HG03097 (cell line): ENCODE measurements at regions not wholly inside any gene's neighbourhood (a gene's known extent, or its start where the extent isn't known, plus 50 kb on each side); places are given as distances from the start of the nearest gene placed in this dataset.

Experiments used
- ATAC-seq: cut with Tn5 transposase; IDR thresholded peaks from one replicate; pipeline ENCODE4 v1.9.1; 2021; ENCODE audit not compliant: unreplicated experiment, low FRiP score

- no peak for ATAC-seq
These were observed 665.2 kb upstream of the ADGRL2 start for GRCh38 chr1:81135524-81135923.

GRCh38 chr1:81129776-81130175, 671.0 kb upstream of the ADGRL2 start:
- ATAC-seq = no peak

DNA sequence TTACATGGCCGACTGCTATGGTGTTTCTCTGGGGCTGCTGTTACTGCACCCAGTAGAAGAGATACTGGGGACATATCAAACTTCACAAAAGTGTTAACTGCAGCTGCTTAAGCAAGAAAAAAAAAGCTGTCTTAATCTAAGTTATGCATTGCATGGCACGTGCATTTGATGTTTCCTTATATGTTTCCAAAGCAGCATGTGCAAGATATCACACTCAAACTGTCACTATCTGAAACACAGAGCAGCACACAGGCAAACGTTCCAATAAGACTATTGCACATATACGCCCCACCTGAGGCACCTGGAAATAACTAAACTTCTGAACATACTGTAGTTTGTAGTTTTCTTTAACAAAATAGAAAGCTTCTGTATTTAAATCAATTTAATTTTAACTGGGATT, 671.4 kb upstream of the ADGRL2 start:
- no peak for ATAC-seq

DNA sequence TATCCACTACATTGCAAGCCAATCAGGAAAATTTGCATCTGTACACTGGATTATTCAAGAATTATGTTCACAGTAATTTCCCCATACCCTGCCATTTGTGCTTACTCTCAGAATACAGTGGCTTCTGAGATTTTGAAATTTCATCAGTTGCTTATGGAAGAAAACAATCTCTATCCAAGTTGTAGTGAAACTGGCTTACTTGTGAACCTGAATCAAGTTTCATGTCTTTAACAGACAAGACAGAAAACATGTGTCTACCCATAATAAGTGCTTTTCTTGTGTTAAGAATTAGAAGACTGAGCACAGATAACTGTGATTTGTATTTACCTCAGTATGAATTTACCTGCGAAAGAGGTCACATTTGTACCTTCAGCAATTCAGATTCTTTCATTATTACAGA, 672.7 kb upstream of the ADGRL2 start:
- ATAC-seq = no peak

DNA sequence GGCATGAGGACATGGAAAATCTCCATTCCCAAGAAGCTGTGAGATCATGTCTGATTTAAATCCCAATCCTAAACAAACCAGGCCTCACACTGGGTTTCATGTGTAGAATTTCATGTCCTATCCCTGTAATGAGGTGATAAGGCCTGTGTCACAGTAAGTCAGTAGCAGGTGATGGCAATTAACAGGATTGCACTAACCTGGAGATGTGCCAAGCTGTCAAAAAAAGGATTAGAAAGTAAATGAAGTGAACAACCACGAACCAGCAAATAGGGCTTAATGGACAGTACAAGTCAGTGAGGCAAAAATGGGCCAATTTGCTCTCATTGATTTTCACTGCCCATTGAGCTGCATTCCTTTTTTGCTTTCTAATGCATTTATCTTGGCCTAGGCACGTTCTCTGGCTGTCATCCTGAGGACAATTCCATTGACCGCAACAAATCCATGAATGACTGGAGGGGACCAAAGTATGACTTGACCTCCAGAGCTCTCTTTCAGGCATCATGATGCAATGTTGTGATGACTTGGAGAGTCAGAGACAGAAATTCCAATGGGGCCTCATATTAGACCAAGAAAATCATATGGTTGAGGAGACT, 673.6 kb upstream of the ADGRL2 start:
- ATAC-seq = no peak

DNA sequence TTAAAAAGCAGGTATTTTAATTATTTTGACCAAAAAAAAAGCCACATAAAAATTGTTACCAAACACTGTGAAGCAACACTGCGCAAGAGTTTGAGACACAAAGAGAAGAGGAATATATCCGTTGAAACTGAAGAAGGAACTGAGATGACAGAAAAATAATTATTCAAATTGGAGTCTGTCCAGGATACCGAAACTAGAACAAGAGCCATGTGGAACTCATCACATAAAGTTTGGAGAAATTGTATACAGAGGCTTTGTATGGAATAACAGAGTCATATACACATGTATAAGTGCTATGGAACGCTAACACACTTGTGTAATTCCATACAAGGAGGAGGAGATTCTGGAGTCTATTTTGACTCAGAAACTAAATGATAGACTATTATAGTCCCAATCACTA, 675.1 kb upstream of the ADGRL2 start:
- no peak for ATAC-seq

- no peak for ATAC-seq
These were observed 679.4 kb upstream of the ADGRL2 start for GRCh38 chr1:81121306-81121705.

GRCh38 chr1:81119319-81119718, 681.4 kb upstream of the ADGRL2 start:
- ATAC-seq = no peak

DNA sequence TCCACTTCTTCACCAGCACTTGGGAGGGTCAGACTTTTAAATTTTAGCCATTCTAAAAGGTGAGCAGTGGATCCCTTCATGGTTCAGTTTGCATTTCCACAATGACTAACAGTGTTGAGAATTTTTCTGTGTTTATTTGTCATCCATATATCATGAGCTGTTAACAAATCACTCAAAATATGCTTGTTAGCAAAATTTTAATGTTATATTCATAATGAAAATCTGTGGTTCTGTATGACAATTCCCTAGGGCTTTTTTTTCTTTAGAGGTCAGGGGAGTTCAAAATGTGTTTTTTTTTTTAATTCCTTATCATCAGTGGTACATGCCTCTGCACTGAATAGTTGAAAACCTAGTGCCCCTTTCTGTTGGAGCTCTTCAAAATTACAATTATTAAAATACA, 682.2 kb upstream of the ADGRL2 start:
- ATAC-seq = no peak

GRCh38 chr1:81115422-81115821, 685.3 kb upstream of the ADGRL2 start:
- ATAC-seq = no peak

- ATAC-seq = no peak
These were observed 686.5 kb upstream of the ADGRL2 start for GRCh38 chr1:81114191-81114590.

DNA sequence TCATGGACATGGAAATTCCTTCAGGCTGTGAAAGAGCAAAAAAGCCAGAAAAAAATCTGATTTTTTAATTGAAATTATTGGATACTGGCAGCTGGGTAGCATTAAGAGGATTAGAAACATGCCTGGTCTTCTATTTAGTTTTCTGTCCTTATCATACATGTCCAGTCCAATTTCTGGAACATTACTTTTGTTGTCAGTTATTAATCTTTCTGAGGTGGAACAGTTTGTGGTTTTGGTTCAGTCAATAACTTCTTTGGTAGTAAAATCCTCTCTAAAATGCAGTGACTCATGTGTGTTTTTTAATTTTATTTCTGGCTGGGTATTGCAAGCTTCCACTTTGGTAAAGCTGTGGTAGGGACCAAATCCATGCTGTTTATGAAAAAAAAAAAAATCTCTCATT, 687.0 kb upstream of the ADGRL2 start:
- no peak for ATAC-seq

GRCh38 chr1:81111818-81112217, 688.9 kb upstream of the ADGRL2 start:
- no peak for ATAC-seq

GRCh38 chr1:81109038-81109437, 691.7 kb upstream of the ADGRL2 start:
- no peak for ATAC-seq

GRCh38 chr1:81097860-81098259, 702.9 kb upstream of the ADGRL2 start:
- ATAC-seq = no peak

GRCh38 chr1:81073580-81073979, 727.2 kb upstream of the ADGRL2 start:
- ATAC-seq = no peak

DNA sequence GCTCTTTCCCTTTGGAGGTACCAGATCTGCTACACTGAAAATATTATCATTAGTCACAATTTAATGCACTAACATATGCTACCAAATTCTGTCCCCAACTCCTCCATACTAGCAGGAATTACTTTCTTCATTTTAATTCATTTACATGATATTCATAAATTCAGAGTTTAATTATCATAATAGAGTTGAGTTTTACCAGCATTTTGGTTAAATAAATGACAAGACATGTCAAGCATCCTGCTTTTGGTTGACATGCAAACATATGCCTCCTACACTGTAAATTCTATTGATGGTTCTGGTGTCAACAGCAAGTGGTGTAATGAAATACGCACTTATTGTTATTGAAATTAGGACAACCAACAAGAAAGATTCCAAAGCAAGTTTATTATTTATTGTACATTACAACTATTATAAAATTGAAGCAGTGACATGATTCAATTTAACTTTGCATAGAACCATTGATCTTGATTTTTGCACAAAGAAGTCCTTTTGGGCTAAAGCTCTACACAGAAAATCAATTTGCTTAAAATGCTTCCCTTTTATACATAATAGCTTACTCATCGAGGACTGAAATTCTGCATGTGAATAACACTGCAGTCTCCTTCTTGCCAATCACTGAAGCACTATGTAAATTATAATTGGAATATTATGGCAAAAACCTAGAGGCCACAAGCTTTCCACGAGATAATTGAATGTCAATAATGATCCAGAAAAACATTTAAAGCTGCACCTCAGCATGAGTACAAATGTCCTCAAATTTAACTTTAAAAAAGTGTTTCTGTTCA, 728.6 kb upstream of the ADGRL2 start:
- ATAC-seq = no peak

- ATAC-seq = no peak
These were observed 729.5 kb upstream of the ADGRL2 start for GRCh38 chr1:81071072-81071858.

GRCh38 chr1:81069856-81070255, 730.9 kb upstream of the ADGRL2 start:
- ATAC-seq = no peak

DNA sequence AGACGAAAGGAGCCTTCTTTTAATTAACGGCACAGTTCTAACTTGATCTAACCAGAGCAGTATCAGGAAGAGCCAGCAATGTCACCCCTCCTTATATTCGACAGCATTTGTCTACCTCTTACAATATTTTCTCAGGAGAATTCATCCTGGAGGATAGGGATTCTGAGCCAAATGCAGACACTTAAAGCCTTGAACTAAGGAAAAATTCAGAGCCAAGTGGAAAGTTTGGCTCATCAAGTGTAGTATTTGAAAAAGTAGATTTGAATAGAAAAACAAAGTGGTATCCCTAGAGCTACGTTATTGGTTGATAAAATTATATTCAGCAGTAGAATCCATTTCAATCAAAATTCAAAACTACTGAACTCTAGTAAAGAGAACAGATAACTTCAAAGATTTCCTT, 732.0 kb upstream of the ADGRL2 start:
- no peak for ATAC-seq

GRCh38 chr1:81053826-81054225, 746.9 kb upstream of the ADGRL2 start:
- ATAC-seq = no peak

- ATAC-seq = no peak
These were observed 748.6 kb upstream of the ADGRL2 start for GRCh38 chr1:81052162-81052561.
